GM23338 (cell line): ENCODE measurements at regions not wholly inside any gene's neighbourhood (a gene's known extent, or its start where the extent isn't known, plus 50 kb on each side); places are given as distances from the start of the nearest gene placed in this dataset.

Experiments
- ATAC-seq: fragments of 200-7000 bp; cut with Tn5 transposase; 3 replicates; pipeline ENCODE4 v1.9.1; 2020
- DNase-seq: peaks from one replicate; pipeline ENCODE4 v3.0.0-alpha.2; 2015; ENCODE audit warnings: low spot score
- H2AFZ ChIP-seq: fragments of 200-600 bp; sonication (generic); 2 replicates; pipeline ENCODE4 v1.8.0; 2016; ENCODE audit warnings: antibody characterized with exemption, mild to moderate bottlenecking, moderate library complexity
- H3F3A ChIP-seq: fragments of 200-600 bp; sonication (generic); replicated peaks from 2 replicates; pipeline ENCODE4 v1.8.0; 2017; ENCODE audit warnings: antibody characterized with exemption, mixed run types, low read depth
- H3K27ac ChIP-seq: fragments of 200-600 bp; sonication (generic); 2 replicates; pipeline ENCODE4 v1.6.1; 2016; ENCODE audit warnings: low read depth
- H3K27me3 ChIP-seq: fragments of 200-600 bp; sonication (generic); 2 replicates; pipeline ENCODE4 v1.8.0; 2016; ENCODE audit warnings: mild to moderate bottlenecking, mixed run types, moderate library complexity; ENCODE audit not compliant: insufficient read depth
- H3K36me3 ChIP-seq: fragments of 200-600 bp; sonication (generic); 2 replicates; pipeline ENCODE4 v1.8.0; 2016; ENCODE audit warnings: mild to moderate bottlenecking; ENCODE audit not compliant: insufficient read depth
- H3K4me1 ChIP-seq: fragments of 200-600 bp; sonication (generic); 2 replicates; pipeline ENCODE4 v1.8.0; 2016; ENCODE audit warnings: mild to moderate bottlenecking, moderate library complexity; ENCODE audit not compliant: insufficient read depth
- H3K4me2 ChIP-seq: fragments of 200-600 bp; sonication (generic); 2 replicates; pipeline ENCODE4 v1.7.1; 2017; ENCODE audit warnings: mixed run types
- H3K4me3 ChIP-seq: fragments of 200-600 bp; sonication (generic); 2 replicates; pipeline ENCODE4 v1.6.1; 2016; ENCODE audit warnings: mixed run types
- H3K79me2 ChIP-seq: fragments of 200-600 bp; sonication (generic); replicated peaks from 2 replicates; pipeline ENCODE4 v1.8.0; 2017; ENCODE audit warnings: mild to moderate bottlenecking; ENCODE audit not compliant: insufficient read depth
- H3K9me2 ChIP-seq: fragments of 200-600 bp; sonication (generic); 2 replicates; pipeline ENCODE4 v1.8.0; 2017; ENCODE audit not compliant: insufficient read depth
- H4K20me1 ChIP-seq: fragments of 200-600 bp; sonication (generic); replicated peaks from 2 replicates; pipeline ENCODE4 v1.8.0; 2017; ENCODE audit warnings: mild to moderate bottlenecking; ENCODE audit not compliant: insufficient read depth
- H3K27ac Mint-ChIP-seq: 2 replicates; pipeline ENCODE4 v1.8.0; 2020; ENCODE audit warnings: inconsistent platforms, mild to moderate bottlenecking, moderate library complexity, mixed read lengths
- H3K27me3 Mint-ChIP-seq: 3 replicates; pipeline ENCODE4 v1.8.0; 2022; ENCODE audit warnings: low read depth, mild to moderate bottlenecking, moderate library complexity, mixed read lengths, inconsistent platforms; ENCODE audit not compliant: insufficient read depth, poor library complexity
- H3K36me3 Mint-ChIP-seq: 3 replicates; pipeline ENCODE4 v1.8.0; 2021; ENCODE audit warnings: low read depth, mild to moderate bottlenecking, inconsistent platforms, moderate library complexity, mixed read lengths
- H3K4me1 Mint-ChIP-seq: 3 replicates; pipeline ENCODE4 v1.8.0; 2020; ENCODE audit warnings: mild to moderate bottlenecking, inconsistent platforms, mixed read lengths
- H3K4me3 Mint-ChIP-seq: 3 replicates; pipeline ENCODE4 v1.8.0; 2021; ENCODE audit warnings: moderate library complexity, mild to moderate bottlenecking, inconsistent platforms, mixed read lengths
- H3K9me3 Mint-ChIP-seq: 3 replicates; pipeline ENCODE4 v1.8.0; 2020; ENCODE audit warnings: moderate library complexity, mild to moderate bottlenecking, inconsistent platforms, mixed read lengths
- CREB1 ChIP-seq: fragments of 250-450 bp; sonication (Bioruptor Pico); IDR thresholded peaks from 2 replicates; pipeline ENCODE4 v1.5.0; 2020; ENCODE audit warnings: low read depth, mild to moderate bottlenecking, moderate library complexity
- CTCF ChIP-seq, 2 experiments: fragments of 200-600 bp in 1 of 2; sonication (generic) in 1 of 2; conservative IDR thresholded peaks; 2 replicates each; pipeline versions ENCODE4 v1.5.1 to v1.6.1; 2016 to 2017; ENCODE audit warnings: antibody characterized with exemption in 2 of 2, low read depth in 2 of 2, mild to moderate bottlenecking in 2 of 2, moderate library complexity in 1 of 2
- ETS1 ChIP-seq: IDR thresholded peaks from 2 replicates; pipeline ENCODE4 v1.6.1; 2016; ENCODE audit warnings: antibody characterized with exemption
- JUNB ChIP-seq: IDR thresholded peaks from one replicate; pipeline ENCODE4 v1.6.1; 2016; ENCODE audit warnings: antibody characterized with exemption; ENCODE audit not compliant: unreplicated experiment
- POLR2AphosphoS5 ChIP-seq: IDR thresholded peaks from 2 replicates; pipeline ENCODE4 v1.6.1; 2016; ENCODE audit warnings: antibody characterized with exemption, low read depth
- REST ChIP-seq: IDR thresholded peaks from one replicate; pipeline ENCODE4 v1.6.1; 2018; ENCODE audit warnings: antibody characterized with exemption; ENCODE audit not compliant: unreplicated experiment
- ZNF114 ChIP-seq: fragments of 250-450 bp; sonication (Bioruptor Pico); IDR thresholded peaks from 2 replicates; pipeline ENCODE4 v1.5.0; 2020; ENCODE audit warnings: mild to moderate bottlenecking, moderate library complexity
- ZNF331 ChIP-seq: fragments of 250-450 bp; sonication (Bioruptor Pico); IDR thresholded peaks from 2 replicates; pipeline ENCODE4 v1.5.0; 2020; ENCODE audit warnings: low read depth, mild to moderate bottlenecking, moderate library complexity
- ZNF462 ChIP-seq: fragments of 250-450 bp; sonication (Bioruptor Pico); IDR thresholded peaks from 2 replicates; pipeline ENCODE4 v1.5.0; 2020; ENCODE audit warnings: mild to moderate bottlenecking, moderate library complexity

GRCh38 chr4:167492007-167492406 is 257.7 kb upstream of the SPOCK3 start (continued):
- TF ChIP-seq REST (no peak), JUNB (no peak), POLR2AphosphoS5 (no peak), ETS1 (no peak), CTCF (conservative IDR thresholded peaks at IDR 0.05; ENCODE audit: low read depth in 2 of 2) (no peak), ZNF331 (CRISPR knock-in tag) (no peak)

GRCh38 chr4:167509551-167509950 is 275.3 kb upstream of the SPOCK3 start:
- peaks cover 2% of the 10 kb centered on the region for H3K27me3 Mint-ChIP-seq
- Histone ChIP-seq H3K4me2 (no peak overlapping the region), H3F3A (no peaks in the 10 kb centered on the region), H3K4me1 (no peaks in the 10 kb centered on the region), H4K20me1 (no peaks in the 10 kb centered on the region), H3K27ac (no peak overlapping the region), H2AFZ (no peak overlapping the region), H3K4me3 (no peak overlapping the region), H3K36me3 (no peaks in the 10 kb centered on the region), H3K79me2 (no peaks in the 10 kb centered on the region), H3K27me3 (no peaks in the 10 kb centered on the region), H3K9me2 (peaks cover 28% of the 10 kb centered on the region)
- ATAC-seq (no peak), DNase-seq (no peak)
- H3K9me3 Mint-ChIP-seq, result peaks cover 9% of the 10 kb centered on the region; the same call in 2 of the 3 replicates
- no peaks in the 10 kb centered on the region for H3K4me1 Mint-ChIP-seq
- H3K36me3 Mint-ChIP-seq, result peaks cover 3% of the 10 kb centered on the region; the same call in 1 of the 3 replicates
- no peak overlapping the region for H3K4me3 Mint-ChIP-seq
- no peak overlapping the region for H3K27ac Mint-ChIP-seq
- TF ChIP-seq ZNF462 (CRISPR knock-in tag), result no peak
- no peak for TF ChIP-seq ZNF114 (CRISPR knock-in tag)
- TF ChIP-seq JUNB, result no peak
- TF ChIP-seq POLR2AphosphoS5, result no peak
- no peak for TF ChIP-seq ETS1
- TF ChIP-seq CREB1 (CRISPR knock-in tag), result no peak
- TF ChIP-seq ZNF331 (CRISPR knock-in tag), result no peak
